Sigmoid colon (tissue), 4 donors: ENCODE measurements at regions not wholly inside any gene's neighbourhood (a gene's known extent, or its start where the extent isn't known, plus 50 kb on each side); places are given as distances from the start of the nearest gene placed in this dataset.

Source experiments
- EP300 ChIP-seq, 4 donors: sonication (generic); formaldehyde crosslinking; IDR thresholded peaks; one replicate each; pipeline ENCODE4 v1.6.1; 2017; ENCODE audit warnings: antibody characterized with exemption in 4 of 4
- POLR2A ChIP-seq, 2 donors: fragments of 450-650 bp; IDR thresholded peaks; one replicate each; pipeline ENCODE4 v1.6.1; 2016; ENCODE audit warnings: antibody characterized with exemption in 2 of 2, mild to moderate bottlenecking in 2 of 2, moderate library complexity in 2 of 2
- POLR2AphosphoS5 ChIP-seq, 4 donors: sonication (generic); formaldehyde crosslinking; IDR thresholded peaks; one replicate each; pipeline ENCODE4 v1.6.1; 2017; ENCODE audit warnings: antibody characterized with exemption in 4 of 4
- TF ChIP-seq, protein P1 (sequence below), 4 experiments: fragments of 450-650 bp in 3 of 4; fragments of 200-600 bp in 1 of 4; IDR thresholded peaks; one replicate each; pipeline ENCODE4 v1.5.1; 2016 to 2019; ENCODE audit warnings: antibody characterized with exemption in 4 of 4, mild to moderate bottlenecking in 3 of 4, moderate library complexity in 2 of 4

DNA sequence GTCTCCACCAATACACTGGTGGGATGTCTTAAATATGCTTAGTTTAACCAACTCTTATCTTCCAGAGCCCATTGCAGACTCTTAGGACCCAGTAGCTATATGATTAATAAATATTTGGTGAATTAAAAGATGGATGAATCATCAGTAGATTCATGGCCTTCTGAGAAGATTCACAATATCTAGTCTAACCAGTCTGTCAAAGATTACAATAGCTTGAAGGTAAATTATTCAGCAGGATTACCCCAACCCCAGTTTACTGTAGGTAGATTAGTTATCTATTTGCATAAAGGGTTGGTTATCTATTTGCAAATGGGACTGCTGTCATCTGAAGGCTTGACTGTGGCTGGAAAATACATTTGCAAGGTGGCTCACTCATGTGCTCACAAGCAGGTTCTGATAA is 239.4 kb upstream of the THRB start:
- TF ChIP-seq, protein P1, sequence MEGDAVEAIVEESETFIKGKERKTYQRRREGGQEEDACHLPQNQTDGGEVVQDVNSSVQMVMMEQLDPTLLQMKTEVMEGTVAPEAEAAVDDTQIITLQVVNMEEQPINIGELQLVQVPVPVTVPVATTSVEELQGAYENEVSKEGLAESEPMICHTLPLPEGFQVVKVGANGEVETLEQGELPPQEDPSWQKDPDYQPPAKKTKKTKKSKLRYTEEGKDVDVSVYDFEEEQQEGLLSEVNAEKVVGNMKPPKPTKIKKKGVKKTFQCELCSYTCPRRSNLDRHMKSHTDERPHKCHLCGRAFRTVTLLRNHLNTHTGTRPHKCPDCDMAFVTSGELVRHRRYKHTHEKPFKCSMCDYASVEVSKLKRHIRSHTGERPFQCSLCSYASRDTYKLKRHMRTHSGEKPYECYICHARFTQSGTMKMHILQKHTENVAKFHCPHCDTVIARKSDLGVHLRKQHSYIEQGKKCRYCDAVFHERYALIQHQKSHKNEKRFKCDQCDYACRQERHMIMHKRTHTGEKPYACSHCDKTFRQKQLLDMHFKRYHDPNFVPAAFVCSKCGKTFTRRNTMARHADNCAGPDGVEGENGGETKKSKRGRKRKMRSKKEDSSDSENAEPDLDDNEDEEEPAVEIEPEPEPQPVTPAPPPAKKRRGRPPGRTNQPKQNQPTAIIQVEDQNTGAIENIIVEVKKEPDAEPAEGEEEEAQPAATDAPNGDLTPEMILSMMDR (IDR thresholded peaks at IDR 0.05): no peak
- no peak for TF ChIP-seq POLR2AphosphoS5 (IDR thresholded peaks at IDR 0.05)
- TF ChIP-seq POLR2A (IDR thresholded peaks at IDR 0.05): no peak
- no peak for TF ChIP-seq EP300 (IDR thresholded peaks at IDR 0.05)
